Fibroblast of lung (primary cell): ENCODE measurements at regions not wholly inside any gene's neighbourhood (a gene's known extent, or its start where the extent isn't known, plus 50 kb on each side); places are given as distances from the start of the nearest gene placed in this dataset.

Source experiments
- DNase-seq, 2 donors: peaks; one replicate each; pipeline versions ENCODE4 v3.0.0 to v3.0.0-alpha.2; 2010; ENCODE audit warnings: low read depth in 2 of 2
- H2AFZ ChIP-seq: 2 replicates; pipeline ENCODE4 v1.5.1; 2012; ENCODE audit warnings: low read length, control low read depth, inconsistent platforms
- H3K27ac ChIP-seq: 2 replicates; pipeline ENCODE4 v1.5.1; 2011; ENCODE audit warnings: low read length, control low read depth; ENCODE audit not compliant: insufficient read depth
- H3K27me3 ChIP-seq: 2 replicates; pipeline ENCODE4 v1.5.1; 2011; ENCODE audit warnings: mild to moderate bottlenecking, low read length; ENCODE audit not compliant: control insufficient read depth, insufficient read depth
- H3K36me3 ChIP-seq: 2 replicates; pipeline ENCODE4 v1.5.1; 2011; ENCODE audit warnings: low read length; ENCODE audit not compliant: control insufficient read depth, insufficient read depth
- H3K4me1 ChIP-seq: 2 replicates; pipeline ENCODE4 v1.5.1; 2011; ENCODE audit warnings: low read length; ENCODE audit not compliant: control insufficient read depth, insufficient read depth; ENCODE audit errors: extremely low read depth
- H3K4me2 ChIP-seq: 2 replicates; pipeline ENCODE4 v1.5.1; 2011; ENCODE audit warnings: low read length, control low read depth; ENCODE audit not compliant: insufficient read depth; ENCODE audit errors: extremely low read depth
- H3K4me3 ChIP-seq, 4 experiments: fragments of 200-600 bp in 1 of 4; sonication (generic) in 1 of 4; replicated peaks in 1 of 4; 2 replicates each; pipeline ENCODE4 v1.5.1; 2011 to 2016; ENCODE audit warnings: low read length in 4 of 4, low read depth in 3 of 4, mild to moderate bottlenecking in 3 of 4, control low read depth in 2 of 4, inconsistent platforms in 1 of 4, mixed read lengths in 1 of 4; ENCODE audit not compliant: insufficient read depth in 1 of 4; ENCODE audit errors: control extremely low read depth in 1 of 4
- H3K79me2 ChIP-seq: 2 replicates; pipeline ENCODE4 v1.5.1; 2012; ENCODE audit warnings: mild to moderate bottlenecking, low read length, inconsistent platforms; ENCODE audit not compliant: control insufficient read depth, insufficient read depth
- H3K9ac ChIP-seq: 2 replicates; pipeline ENCODE4 v1.5.1; 2011; ENCODE audit warnings: mild to moderate bottlenecking, low read length, control low read depth; ENCODE audit not compliant: insufficient read depth
- H3K9me3 ChIP-seq: 2 replicates; pipeline ENCODE4 v1.5.1; 2012; ENCODE audit warnings: low read depth, low read length; ENCODE audit not compliant: control insufficient read depth, insufficient read depth
- H4K20me1 ChIP-seq: 2 replicates; pipeline ENCODE4 v1.5.1; 2011; ENCODE audit warnings: low read length; ENCODE audit not compliant: control insufficient read depth, insufficient read depth; ENCODE audit errors: extremely low read depth
- EZH2 ChIP-seq: IDR thresholded peaks from 2 replicates; pipeline ENCODE4 v1.5.1; 2012; ENCODE audit warnings: low read length, control low read depth, mild to moderate bottlenecking; ENCODE audit errors: missing control alignments
- TF ChIP-seq, protein P1 (sequence below), 2 donors: IDR thresholded peaks in 1 of 2; conservative IDR thresholded peaks in 1 of 2; 1 replicate in 1 of 2; 2 replicates in 1 of 2; pipeline ENCODE4 v1.5.1; 2011 to 2012; ENCODE audit warnings: low read length in 2 of 2, control low read depth in 1 of 2, inconsistent platforms in 1 of 2, low read depth in 1 of 2, mild to moderate bottlenecking in 1 of 2

DNA sequence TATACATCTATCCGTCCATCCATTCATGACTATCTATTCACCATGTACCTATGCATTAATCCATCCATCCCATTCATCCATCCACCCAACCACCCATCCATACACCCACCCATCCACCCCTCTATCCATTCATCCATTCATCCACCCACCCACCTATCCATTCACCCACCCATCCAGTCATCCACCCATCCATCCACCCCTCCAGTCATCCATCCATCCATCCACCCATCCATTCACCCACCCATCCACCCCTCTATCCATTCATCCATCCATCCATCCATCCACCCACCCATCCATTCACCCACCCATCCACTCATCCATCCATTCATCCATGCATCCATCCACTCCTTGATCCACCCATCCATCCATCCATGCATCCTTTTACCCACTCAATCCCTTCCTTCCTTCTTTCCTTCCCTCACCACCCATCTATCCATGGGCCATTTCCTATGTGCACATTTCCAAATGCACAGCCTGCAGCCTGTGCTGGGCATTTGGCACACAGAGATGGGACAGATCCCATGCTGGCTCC is 100.8 kb upstream of the ADRA2C start:
- Histone ChIP-seq H3K4me3 (no peak overlapping the region), H3K9me3 (no peaks in the 10 kb centered on the region), H4K20me1 (no peaks in the 10 kb centered on the region), H3K79me2 (no peaks in the 10 kb centered on the region), H3K9ac (no peak overlapping the region), H3K36me3 (no peaks in the 10 kb centered on the region), H2AFZ (no peak overlapping the region), H3K27me3 (no peaks in the 10 kb centered on the region), H3K4me1 (no peaks in the 10 kb centered on the region), H3K27ac (no peak overlapping the region), H3K4me2 (no peak overlapping the region)
- DNase-seq = no peak
- TF ChIP-seq, protein P1, sequence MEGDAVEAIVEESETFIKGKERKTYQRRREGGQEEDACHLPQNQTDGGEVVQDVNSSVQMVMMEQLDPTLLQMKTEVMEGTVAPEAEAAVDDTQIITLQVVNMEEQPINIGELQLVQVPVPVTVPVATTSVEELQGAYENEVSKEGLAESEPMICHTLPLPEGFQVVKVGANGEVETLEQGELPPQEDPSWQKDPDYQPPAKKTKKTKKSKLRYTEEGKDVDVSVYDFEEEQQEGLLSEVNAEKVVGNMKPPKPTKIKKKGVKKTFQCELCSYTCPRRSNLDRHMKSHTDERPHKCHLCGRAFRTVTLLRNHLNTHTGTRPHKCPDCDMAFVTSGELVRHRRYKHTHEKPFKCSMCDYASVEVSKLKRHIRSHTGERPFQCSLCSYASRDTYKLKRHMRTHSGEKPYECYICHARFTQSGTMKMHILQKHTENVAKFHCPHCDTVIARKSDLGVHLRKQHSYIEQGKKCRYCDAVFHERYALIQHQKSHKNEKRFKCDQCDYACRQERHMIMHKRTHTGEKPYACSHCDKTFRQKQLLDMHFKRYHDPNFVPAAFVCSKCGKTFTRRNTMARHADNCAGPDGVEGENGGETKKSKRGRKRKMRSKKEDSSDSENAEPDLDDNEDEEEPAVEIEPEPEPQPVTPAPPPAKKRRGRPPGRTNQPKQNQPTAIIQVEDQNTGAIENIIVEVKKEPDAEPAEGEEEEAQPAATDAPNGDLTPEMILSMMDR (conservative IDR thresholded peaks at IDR 0.05 in 1 of 2, IDR thresholded peaks at IDR 0.05 in 1 of 2; ENCODE audit: low read depth in 1 of 2, low read length in 2 of 2) = no peak
- no peak for TF ChIP-seq EZH2

DNA sequence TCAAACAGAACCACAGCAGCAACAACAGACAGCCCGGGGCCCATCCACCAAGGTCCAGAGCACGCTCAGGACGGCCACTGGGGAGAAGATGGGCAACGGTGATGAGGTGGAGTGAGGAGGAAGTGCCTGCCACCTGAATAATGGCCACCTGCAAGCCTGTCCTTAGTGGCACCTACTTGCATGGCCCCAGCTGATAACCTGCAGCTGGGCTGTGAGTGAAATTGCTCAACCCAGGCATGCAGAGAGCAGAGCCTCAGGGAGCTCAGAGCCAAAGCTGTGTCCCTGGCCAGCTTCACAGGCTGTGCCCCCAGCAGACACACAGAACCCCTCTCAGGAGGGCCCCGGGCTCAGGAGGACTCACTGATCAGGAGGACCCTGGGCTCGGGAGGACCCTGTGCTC is 102.4 kb upstream of the ADRA2C start:
- H3K36me3 ChIP-seq = no peaks in the 10 kb centered on the region
- no peak overlapping the region for H3K27ac ChIP-seq
- H3K4me1 ChIP-seq = no peaks in the 10 kb centered on the region
- TF ChIP-seq EZH2 = no peak
- TF ChIP-seq, protein P1 (conservative IDR thresholded peaks at IDR 0.05 in 1 of 2, IDR thresholded peaks at IDR 0.05 in 1 of 2; ENCODE audit: low read depth in 1 of 2, low read length in 2 of 2) = no peak
- no peaks in the 10 kb centered on the region for H4K20me1 ChIP-seq
- H3K27me3 ChIP-seq = no peaks in the 10 kb centered on the region
- H3K4me2 ChIP-seq = no peak overlapping the region
- DNase-seq = no peak
- no peaks in the 10 kb centered on the region for H3K79me2 ChIP-seq
- H3K4me3 ChIP-seq = no peak overlapping the region
- H3K9me3 ChIP-seq = no peaks in the 10 kb centered on the region
- no peak overlapping the region for H3K9ac ChIP-seq
- no peak overlapping the region for H2AFZ ChIP-seq

DNA sequence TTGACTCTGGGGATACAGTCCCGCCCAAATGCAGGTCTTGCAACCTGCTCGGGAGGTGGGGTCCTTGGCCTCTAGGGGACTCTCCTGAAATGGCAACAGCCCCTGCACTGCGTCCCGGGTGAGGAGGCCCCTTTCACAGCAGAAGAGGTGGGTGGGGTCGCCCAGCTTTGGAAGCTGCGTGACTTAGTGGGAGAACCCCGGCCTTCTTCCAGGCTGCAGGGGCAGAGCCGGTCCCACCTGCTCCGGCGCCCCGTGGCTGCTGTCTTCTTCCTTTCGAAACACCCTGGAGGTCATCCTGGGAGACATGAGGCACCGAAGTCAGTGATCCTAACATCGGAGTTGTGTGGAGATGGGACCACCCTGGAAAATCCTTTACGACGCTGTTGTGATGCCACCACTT is 103.7 kb upstream of the ADRA2C start:
- H3K36me3 ChIP-seq = no peaks in the 10 kb centered on the region
- H3K4me2 ChIP-seq = no peak overlapping the region
- no peaks in the 10 kb centered on the region for H3K27me3 ChIP-seq
- TF ChIP-seq, protein P1 (conservative IDR thresholded peaks at IDR 0.05 in 1 of 2, IDR thresholded peaks at IDR 0.05 in 1 of 2; ENCODE audit: low read depth in 1 of 2, low read length in 2 of 2) = no peak
- TF ChIP-seq EZH2 = no peak
- H2AFZ ChIP-seq = no peak overlapping the region
- H4K20me1 ChIP-seq = no peaks in the 10 kb centered on the region
- peaks cover 5% of the 10 kb centered on the region for H3K4me1 ChIP-seq
- H3K27ac ChIP-seq = no peak overlapping the region
- no peak for DNase-seq
- no peaks in the 10 kb centered on the region for H3K9me3 ChIP-seq
- no peaks in the 10 kb centered on the region for H3K79me2 ChIP-seq
- H3K9ac ChIP-seq = no peak overlapping the region
- no peak overlapping the region for H3K4me3 ChIP-seq
